Gastroesophageal sphincter (tissue), 3 donors: ENCODE measurements at regions not wholly inside any gene's neighbourhood (a gene's known extent, or its start where the extent isn't known, plus 50 kb on each side); places are given as distances from the start of the nearest gene placed in this dataset.

Source experiments
- EP300 ChIP-seq: sonication (generic); formaldehyde crosslinking; IDR thresholded peaks from one replicate; pipeline ENCODE4 v1.6.1; 2017; ENCODE audit warnings: antibody characterized with exemption, mild to moderate bottlenecking
- POLR2AphosphoS5 ChIP-seq: sonication (generic); formaldehyde crosslinking; IDR thresholded peaks from one replicate; pipeline ENCODE4 v1.6.1; 2017; ENCODE audit warnings: antibody characterized with exemption
- TF ChIP-seq, protein P1 (sequence below), 4 experiments: fragments of 200-600 bp in 2 of 4; fragments of 450-650 bp in 2 of 4; sonication (generic) in 1 of 4; IDR thresholded peaks; one replicate each; pipeline ENCODE4 v1.5.1; 2017 to 2019; ENCODE audit warnings: antibody characterized with exemption in 4 of 4, mild to moderate bottlenecking in 2 of 4, moderate library complexity in 2 of 4

DNA sequence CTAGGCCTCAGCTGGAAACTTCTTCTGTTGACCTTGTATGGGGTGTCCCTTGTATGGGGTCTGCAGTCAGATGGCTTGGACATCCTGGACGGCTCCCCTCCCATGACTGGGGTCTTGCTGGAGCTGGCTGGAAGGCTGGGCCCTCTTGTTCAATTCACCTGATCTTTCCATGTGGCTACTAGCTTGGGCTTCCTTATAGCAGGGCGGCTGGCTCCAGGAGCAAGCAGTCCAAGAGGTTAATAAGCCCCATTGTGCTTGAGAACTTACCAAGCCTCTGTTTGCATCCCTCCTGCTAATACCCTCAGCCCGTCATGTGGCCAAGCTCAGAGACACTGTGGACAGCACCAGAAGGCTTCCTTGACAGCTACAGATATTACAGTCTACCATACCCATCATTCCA, 111.6 kb upstream of the NPAS2 start:
- TF ChIP-seq, protein P1, sequence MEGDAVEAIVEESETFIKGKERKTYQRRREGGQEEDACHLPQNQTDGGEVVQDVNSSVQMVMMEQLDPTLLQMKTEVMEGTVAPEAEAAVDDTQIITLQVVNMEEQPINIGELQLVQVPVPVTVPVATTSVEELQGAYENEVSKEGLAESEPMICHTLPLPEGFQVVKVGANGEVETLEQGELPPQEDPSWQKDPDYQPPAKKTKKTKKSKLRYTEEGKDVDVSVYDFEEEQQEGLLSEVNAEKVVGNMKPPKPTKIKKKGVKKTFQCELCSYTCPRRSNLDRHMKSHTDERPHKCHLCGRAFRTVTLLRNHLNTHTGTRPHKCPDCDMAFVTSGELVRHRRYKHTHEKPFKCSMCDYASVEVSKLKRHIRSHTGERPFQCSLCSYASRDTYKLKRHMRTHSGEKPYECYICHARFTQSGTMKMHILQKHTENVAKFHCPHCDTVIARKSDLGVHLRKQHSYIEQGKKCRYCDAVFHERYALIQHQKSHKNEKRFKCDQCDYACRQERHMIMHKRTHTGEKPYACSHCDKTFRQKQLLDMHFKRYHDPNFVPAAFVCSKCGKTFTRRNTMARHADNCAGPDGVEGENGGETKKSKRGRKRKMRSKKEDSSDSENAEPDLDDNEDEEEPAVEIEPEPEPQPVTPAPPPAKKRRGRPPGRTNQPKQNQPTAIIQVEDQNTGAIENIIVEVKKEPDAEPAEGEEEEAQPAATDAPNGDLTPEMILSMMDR (IDR thresholded peaks at IDR 0.05), result no peak
- TF ChIP-seq POLR2AphosphoS5 (no peak), EP300 (no peak)
